ENCODE measurements at regions not wholly inside any gene's neighbourhood (a gene's known extent, or its start where the extent isn't known, plus 50 kb on each side); places are given as distances from the start of the nearest gene placed in this dataset.

- no peak for DNase-seq (ENCODE audit: low read depth in 2 of 3, low spot score in 2 of 3)
Measured at GRCh38 chr1:34270181-34270580, 93.5 kb downstream of the C1orf94 start.

- no peak for DNase-seq (ENCODE audit: low read depth in 2 of 3, low spot score in 2 of 3)
Measured at GRCh38 chr1:34272152-34272551, 95.4 kb downstream of the C1orf94 start.

GRCh38 chr1:34275150-34275549 is 98.4 kb downstream of the C1orf94 start:
- DNase-seq (ENCODE audit: low read depth in 2 of 3, low spot score in 2 of 3): no peak

DNA sequence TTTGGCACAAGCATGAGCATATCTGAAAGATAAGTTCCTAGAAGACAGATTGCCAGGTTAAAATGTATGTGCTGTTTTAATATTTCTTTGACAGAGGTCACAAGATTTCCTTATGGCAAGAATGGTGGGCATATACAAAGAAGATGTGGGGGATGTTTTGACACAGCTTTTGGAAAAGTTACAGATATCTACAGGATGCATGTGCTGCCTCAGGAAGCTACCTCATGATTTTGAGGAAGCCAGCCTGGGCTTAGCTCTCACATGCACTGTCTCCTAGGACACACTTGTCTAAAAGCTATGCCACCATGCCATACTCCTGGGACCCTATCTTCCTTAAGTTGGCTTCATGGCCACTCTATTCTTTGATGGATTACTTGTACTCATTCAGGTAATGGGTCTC is 99.9 kb downstream of the C1orf94 start:
- DNase-seq (ENCODE audit: low read depth in 2 of 3, low spot score in 2 of 3): peak in 2 of 3 donors; percentile 41 to 68

DNA sequence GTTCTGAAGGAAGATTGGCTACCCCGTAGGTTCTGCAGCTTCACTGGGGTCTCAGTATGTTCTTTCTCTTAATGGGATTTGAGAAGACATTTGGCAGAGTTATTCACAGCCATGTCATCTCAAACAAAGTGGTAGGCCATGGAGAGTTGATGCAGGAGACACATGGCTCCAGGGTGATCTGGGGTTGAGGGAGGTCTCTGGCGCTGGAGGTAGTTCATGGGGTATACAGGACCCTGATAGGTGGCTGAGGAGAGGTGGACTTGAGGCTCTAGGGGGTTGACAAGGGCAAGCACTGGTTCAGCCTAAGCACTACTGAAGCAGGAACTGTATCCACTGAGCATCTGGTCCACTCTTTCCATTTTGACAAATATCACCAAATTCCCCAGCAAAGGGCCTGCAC is 100.4 kb downstream of the C1orf94 start:
- DNase-seq (ENCODE audit: low read depth in 2 of 3, low spot score in 2 of 3): no peak

- DNase-seq (ENCODE audit: low read depth in 2 of 3, low spot score in 2 of 3): no peak
Measured at GRCh38 chr1:34278211-34278610, 101.5 kb downstream of the C1orf94 start.

DNA sequence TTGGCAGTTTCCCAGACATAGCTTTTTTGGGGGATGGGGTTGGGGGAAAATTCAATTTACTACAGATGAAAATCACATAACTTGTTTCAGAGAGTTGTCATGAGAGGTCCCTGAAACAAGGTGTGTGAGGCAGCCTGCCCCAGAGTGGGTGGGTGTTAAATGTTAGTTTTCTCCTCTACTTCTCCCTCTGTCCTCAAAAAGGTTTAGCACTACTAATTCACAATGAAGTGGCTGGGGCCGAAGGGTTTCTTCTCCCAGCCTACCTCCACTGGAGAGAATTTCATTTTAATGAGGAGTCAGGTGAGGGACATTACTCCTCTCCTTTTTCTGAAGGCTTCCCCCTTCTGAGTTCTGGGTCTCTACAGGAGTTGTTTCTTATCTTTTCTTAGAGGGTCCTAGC is 103.3 kb downstream of the C1orf94 start:
- no peak for DNase-seq (ENCODE audit: low read depth in 2 of 3, low spot score in 2 of 3)

- no peak for DNase-seq (ENCODE audit: low read depth in 2 of 3, low spot score in 2 of 3)
Measured at GRCh38 chr1:34280509-34280908, 103.8 kb downstream of the C1orf94 start.

GRCh38 chr1:34283142-34283541 is 106.4 kb downstream of the C1orf94 start:
- no peak for DNase-seq (ENCODE audit: low read depth in 2 of 3, low spot score in 2 of 3)

DNA sequence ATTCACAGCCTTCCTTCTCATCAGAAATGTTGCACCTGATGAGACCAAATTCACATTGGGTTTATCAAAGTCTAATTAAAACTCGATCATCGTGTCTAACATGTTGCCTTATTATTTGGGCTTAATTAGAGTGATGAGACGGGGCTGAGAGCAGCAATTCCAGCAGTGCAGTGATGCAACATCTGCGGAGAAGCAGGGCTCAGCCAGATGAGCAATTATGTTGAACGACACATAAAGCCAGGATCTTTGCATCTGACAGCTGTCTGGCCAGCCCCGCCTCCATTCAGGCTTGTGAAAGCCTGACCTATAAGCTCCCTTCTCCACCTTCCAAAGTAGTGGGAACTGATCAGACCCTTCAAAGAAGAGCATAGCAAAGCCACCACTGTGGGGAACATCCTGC is 109.8 kb downstream of the C1orf94 start:
- DNase-seq (ENCODE audit: low read depth in 2 of 3, low spot score in 2 of 3): no peak

DNA sequence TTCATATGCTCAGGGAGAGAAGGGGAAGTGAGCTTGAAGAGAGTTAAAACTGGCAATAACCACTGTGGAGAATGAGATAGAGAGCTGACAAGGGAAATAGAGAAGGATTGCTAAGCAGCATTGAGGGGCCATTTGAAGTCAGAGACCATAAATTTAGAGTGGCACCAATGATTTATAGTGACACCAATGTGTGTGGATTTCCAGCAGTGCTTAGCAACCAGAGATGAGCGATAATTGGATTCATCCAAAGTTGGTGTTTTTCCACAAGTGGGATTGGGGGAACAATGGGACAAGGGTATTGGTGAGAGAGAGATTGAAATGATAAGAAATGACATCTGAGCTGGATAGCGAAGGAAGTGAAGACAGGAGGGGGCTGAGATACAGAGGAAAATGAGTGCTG is 114.1 kb downstream of the C1orf94 start:
- no peak for DNase-seq (ENCODE audit: low read depth in 2 of 3, low spot score in 2 of 3)

- no peak for DNase-seq (ENCODE audit: low read depth in 2 of 3, low spot score in 2 of 3)
Measured at GRCh38 chr1:34292472-34292871, 115.8 kb downstream of the C1orf94 start.

- DNase-seq (ENCODE audit: low read depth in 2 of 3, low spot score in 2 of 3): no peak
Measured at GRCh38 chr1:34296059-34296458, 119.4 kb downstream of the C1orf94 start.

DNA sequence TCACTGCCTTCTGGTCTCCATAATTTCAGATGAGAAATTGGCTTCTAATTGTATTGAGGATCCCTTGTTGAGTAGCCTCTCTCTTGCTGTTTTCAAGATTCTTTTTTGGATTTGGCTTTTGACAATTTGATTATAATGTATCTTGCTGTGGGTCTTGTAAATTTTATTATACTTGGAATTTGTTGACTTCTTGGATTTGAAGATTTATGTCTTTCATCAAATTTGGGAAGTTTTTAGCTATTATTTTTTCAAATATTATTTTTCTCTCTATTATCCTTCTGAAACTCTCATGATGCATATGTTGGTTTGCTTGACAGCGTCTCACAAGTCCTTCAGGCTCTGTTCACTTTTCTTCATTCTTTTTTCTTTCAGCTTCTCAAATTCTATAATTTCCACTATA is 126.1 kb downstream of the C1orf94 start:
- DNase-seq (ENCODE audit: low read depth in 2 of 3, low spot score in 2 of 3): no peak

- no peak for DNase-seq (ENCODE audit: low read depth in 2 of 3, low spot score in 2 of 3)
Measured at GRCh38 chr1:34303218-34303617, 126.5 kb downstream of the C1orf94 start.

DNA sequence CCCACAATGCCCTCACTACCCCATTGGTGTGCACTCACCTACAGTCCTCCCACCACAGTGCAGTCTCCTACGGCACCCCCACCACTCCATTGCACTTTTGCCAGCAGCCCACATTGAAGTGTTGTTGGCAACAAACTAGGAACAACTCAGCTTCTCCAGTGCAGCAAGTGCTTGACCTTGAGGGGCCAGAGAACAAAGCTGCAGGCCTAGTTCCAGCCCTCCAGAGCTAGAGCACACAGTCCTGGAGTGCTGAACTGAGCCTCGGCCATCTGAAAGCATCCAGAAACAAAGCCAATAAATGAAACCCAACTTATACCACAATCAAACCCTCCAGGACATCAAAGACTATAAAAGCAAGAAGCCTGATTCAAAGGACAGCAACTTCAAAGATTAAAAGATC is 129.9 kb downstream of the C1orf94 start:
- no peak for DNase-seq (ENCODE audit: low read depth in 2 of 3, low spot score in 2 of 3)

DNA sequence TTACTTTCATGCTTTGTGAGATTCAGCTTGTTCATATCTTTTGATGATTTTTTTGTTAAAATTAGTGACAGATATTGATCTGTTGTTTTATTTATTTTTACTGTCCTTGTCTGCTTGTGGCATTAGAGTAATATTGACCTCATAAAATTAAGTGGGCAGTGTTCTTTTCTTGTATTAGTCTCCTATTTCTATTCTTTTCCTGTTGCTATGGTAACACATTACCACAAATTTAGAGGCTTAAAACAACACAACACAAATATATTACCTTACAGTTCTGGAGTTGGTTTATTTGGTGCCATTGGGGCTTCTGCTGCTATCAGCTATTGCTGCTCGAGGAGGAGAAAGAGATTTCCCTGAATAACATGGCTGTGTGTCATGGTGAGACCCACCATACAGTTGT is 135.7 kb downstream of the C1orf94 start:
- no peak for DNase-seq (ENCODE audit: low read depth in 2 of 3, low spot score in 2 of 3)

- no peak for DNase-seq (ENCODE audit: low read depth in 2 of 3, low spot score in 2 of 3)
Measured at GRCh38 chr1:34315974-34316373, 139.3 kb downstream of the C1orf94 start.

DNA sequence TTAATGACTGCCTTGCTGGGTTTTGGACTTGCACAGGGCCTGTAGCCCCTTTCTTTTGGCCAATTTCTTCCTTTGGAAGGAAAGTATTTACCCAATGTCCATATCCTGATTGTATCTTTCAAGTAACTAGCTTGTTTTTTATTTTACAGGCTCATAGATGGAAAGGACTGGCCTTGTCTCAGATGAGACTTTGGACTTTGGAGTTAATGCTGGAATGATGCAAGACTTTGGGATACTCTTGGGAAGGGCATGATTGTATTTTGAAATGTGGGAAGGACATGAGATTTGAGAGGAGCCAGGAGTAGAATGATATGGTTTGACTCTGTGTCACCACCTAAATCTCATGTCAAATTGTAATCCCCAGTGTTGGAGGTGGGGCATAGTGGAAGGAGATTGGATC is 140.1 kb downstream of the C1orf94 start:
- DNase-seq (ENCODE audit: low read depth in 2 of 3, low spot score in 2 of 3): no peak

DNA sequence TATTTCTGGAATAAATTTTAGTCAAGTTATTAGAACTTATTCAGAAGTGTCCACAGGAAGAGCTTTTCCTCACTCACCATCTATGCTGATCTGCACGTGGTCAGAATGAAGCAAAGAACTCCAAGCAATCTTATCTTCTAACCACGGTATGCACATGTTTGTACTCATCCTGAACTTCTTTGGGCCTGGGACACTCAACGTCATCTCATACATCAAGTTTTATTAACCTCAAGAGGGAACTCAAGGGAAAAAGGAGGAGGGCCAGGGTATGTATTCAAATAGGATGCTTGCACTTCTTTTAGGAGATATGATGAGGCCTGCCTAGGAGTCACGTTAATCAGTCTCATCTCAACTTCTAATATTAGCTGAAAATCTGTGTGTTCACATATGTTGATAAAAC is 142.5 kb downstream of the C1orf94 start:
- no peak for DNase-seq (ENCODE audit: low read depth in 2 of 3, low spot score in 2 of 3)

GRCh38 chr1:34320053-34320669 is 143.5 kb downstream of the C1orf94 start:
- DNase-seq (ENCODE audit: low read depth in 2 of 3, low spot score in 2 of 3): no peak

DNA sequence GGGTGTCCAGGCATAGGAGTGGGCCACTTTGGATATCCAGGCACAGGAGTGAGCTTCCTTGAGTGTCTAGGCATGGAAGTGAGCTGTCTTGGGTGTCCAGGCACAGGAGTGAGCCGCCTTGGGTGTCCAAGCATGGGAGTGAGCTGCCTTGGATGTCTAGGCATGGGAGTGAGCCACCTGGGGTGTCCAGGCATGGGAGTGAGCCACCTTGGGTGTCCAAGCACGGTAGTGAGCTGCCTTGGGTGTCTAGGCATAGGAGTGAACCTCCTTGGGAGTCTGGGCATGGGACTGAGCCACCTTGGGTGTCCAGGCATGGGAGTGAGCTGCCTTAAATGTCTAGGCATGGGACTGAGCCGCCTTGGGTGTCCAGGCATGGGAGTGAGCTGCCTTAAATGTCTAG is 146.3 kb downstream of the C1orf94 start:
- DNase-seq (ENCODE audit: low read depth in 2 of 3, low spot score in 2 of 3): no peak

DNA sequence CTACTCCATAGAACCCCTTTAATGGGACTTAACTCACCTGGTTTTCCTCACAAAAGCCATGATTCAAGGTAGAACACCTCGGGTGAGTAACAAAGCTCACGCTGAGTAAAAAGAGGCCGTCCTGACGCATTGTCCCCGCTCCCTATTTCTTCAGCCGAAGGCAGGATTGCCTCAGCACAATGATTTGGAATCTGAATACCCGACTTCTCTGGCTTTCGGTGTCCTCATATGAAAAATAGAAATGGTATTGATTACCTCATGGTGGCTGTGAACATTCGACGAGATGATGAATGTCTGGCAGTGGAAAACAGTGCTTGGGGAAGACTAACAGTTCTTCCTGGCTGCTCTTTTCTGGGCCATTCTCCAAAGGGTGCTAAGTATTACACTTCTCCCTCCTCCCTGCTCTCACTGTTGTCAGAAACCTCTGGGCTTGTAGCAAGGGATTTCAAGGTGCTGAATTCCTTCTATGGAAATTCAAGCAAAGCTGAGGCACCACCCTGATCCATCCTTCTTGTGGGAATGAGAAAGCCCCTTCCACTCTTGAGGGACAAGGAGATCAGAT is 148.3 kb downstream of the C1orf94 start:
- DNase-seq (ENCODE audit: low read depth in 2 of 3, low spot score in 2 of 3): no peak

Measured in hematopoietic multipotent progenitor cell (in vitro differentiated cells).